ENCODE measurements at regions not wholly inside any gene's neighbourhood (a gene's known extent, or its start where the extent isn't known, plus 50 kb on each side); places are given as distances from the start of the nearest gene placed in this dataset.

GRCh38 chr3:193824365-193824764, 231.4 kb downstream of the OPA1 start:
- no peaks in the 10 kb centered on the region for H3K36me3 ChIP-seq (ENCODE audit: control insufficient read depth in 1 of 2, insufficient read depth in 2 of 2, low read length in 2 of 2)
- no peak overlapping the region for H2AFZ ChIP-seq (ENCODE audit: low read depth, low read length, poor library complexity, severe bottlenecking)
- ChIA-PET POLR2A (no interaction called here), RAD21 (ENCODE audit: low non-redundant PET in 1 of 2, low total read pairs in 2 of 2, uncharacterized antibody in 2 of 2, unreplicated experiment in 2 of 2) (no interaction called here), CTCF (no interaction called here)
- H3K27ac ChIP-seq (ENCODE audit: low read depth, low read length): no peak overlapping the region
- DNase-seq (ENCODE audit: low read depth, low spot score) (no peak), ATAC-seq (no peak)
- intact Hi-C loops (cut with micrococcal nuclease): no loop called here
- TF ChIP-seq MAX (IDR thresholded peaks at IDR 0.05): no peak
- TF ChIP-seq CBX3 (IDR thresholded peaks at IDR 0.05; ENCODE audit: low read depth): no peak
- no peak for TF ChIP-seq CEBPB (IDR thresholded peaks at IDR 0.05; ENCODE audit: low read depth)
- TF ChIP-seq TCF7L2 (IDR thresholded peaks at IDR 0.05; ENCODE audit: borderline replicate concordance, extremely low read depth, insufficient read depth, insufficient read length): no peak
- TF ChIP-seq EZH2 (IDR thresholded peaks at IDR 0.05): no peak
- TF ChIP-seq YY1 (IDR thresholded peaks at IDR 0.05; ENCODE audit: extremely low read depth, insufficient replicate concordance, low read depth, low read length): no peak
- no peak for TF ChIP-seq ZNF274 (IDR thresholded peaks at IDR 0.05; ENCODE audit: low read depth, low read length)
- TF ChIP-seq FOSL1 (IDR thresholded peaks at IDR 0.05; ENCODE audit: low read depth): no peak
- TF ChIP-seq POLR2AphosphoS5 (IDR thresholded peaks at IDR 0.05; ENCODE audit: low read depth, low read length): no peak
- TF ChIP-seq SRF (IDR thresholded peaks at IDR 0.05; ENCODE audit: low read depth): no peak
- no peak for TF ChIP-seq RAD21 (IDR thresholded peaks at IDR 0.05; ENCODE audit: low read depth)
- TF ChIP-seq CTCF (IDR thresholded peaks at IDR 0.05 in 2 of 3, conservative IDR thresholded peaks at IDR 0.05 in 1 of 3; ENCODE audit: borderline replicate concordance in 1 of 3, insufficient read depth in 1 of 3, low read depth in 2 of 3, low read length in 2 of 3): no peak
- TF ChIP-seq SIN3A (IDR thresholded peaks at IDR 0.05; ENCODE audit: low read depth): no peak
- TF ChIP-seq ELF1 (IDR thresholded peaks at IDR 0.05; ENCODE audit: borderline replicate concordance, low read depth): no peak
- TF ChIP-seq ATF3 (IDR thresholded peaks at IDR 0.05): no peak
- TF ChIP-seq EGR1 (IDR thresholded peaks at IDR 0.05; ENCODE audit: low read depth): no peak
- TF ChIP-seq ZFX (IDR thresholded peaks at IDR 0.05): no peak
- TF ChIP-seq EZH2phosphoT487 (IDR thresholded peaks at IDR 0.05; ENCODE audit: borderline replicate concordance): no peak
- TF ChIP-seq ZBTB33 (IDR thresholded peaks at IDR 0.05; ENCODE audit: extremely low read depth, insufficient replicate concordance, low read length): no peak
- TF ChIP-seq REST (IDR thresholded peaks at IDR 0.05; ENCODE audit: low read depth): no peak
- no peak overlapping the region for H3K9ac ChIP-seq (ENCODE audit: low read length)
- H3K79me2 ChIP-seq (ENCODE audit: insufficient read depth, low read length): no peaks in the 10 kb centered on the region
- no peak overlapping the region for H3K4me2 ChIP-seq (ENCODE audit: low read length)
- no peaks in the 10 kb centered on the region for H3K9me3 ChIP-seq (ENCODE audit: control insufficient read depth in 1 of 2, insufficient read depth in 1 of 2, low read depth in 1 of 2, low read length in 2 of 2)
- no peaks in the 10 kb centered on the region for H4K20me1 ChIP-seq (ENCODE audit: insufficient read depth)
- BruUV-seq (replicated peaks): no TSS peak
- no peaks in the 10 kb centered on the region for H3K9me2 ChIP-seq (ENCODE audit: insufficient read depth)
- H3K4me3 ChIP-seq (replicated peaks in 1 of 2; ENCODE audit: low read depth in 1 of 2, low read length in 2 of 2): no peak overlapping the region
- H3K4me1 ChIP-seq (ENCODE audit: control insufficient read depth in 1 of 2, insufficient read depth in 2 of 2, low read length in 2 of 2): peaks cover 15 to 28% of the 10 kb centered on the region in 2 experiments
- no peaks in the 10 kb centered on the region for H3K27me3 ChIP-seq (ENCODE audit: insufficient read depth, low read length)
